Stimulated activated CD4-positive, alpha-beta T cell treated with anti-CD3 and anti-CD28 coated beads, TNF-alpha, amount 100 ng/mL, for 1 hour (primary cell): ENCODE measurements at regions not wholly inside any gene's neighbourhood (a gene's known extent, or its start where the extent isn't known, plus 50 kb on each side); places are given as distances from the start of the nearest gene placed in this dataset.

Experiments used
- DNase-seq, 3 donors: peaks; one replicate each; pipeline ENCODE4 v3.0.0-alpha.2; 2020; ENCODE audit warnings: low read depth in 3 of 3, low spot score in 1 of 3

- DNase-seq, result no peak
Measured at GRCh38 chr18:46320928-46321711, 216.9 kb downstream of the HAUS1 start.

GRCh38 chr18:46321955-46322354 lies 217.8 kb downstream of the HAUS1 start:
- DNase-seq, result no peak

GRCh38 chr18:46322411-46322891 lies 218.3 kb downstream of the HAUS1 start:
- DNase-seq, result no peak

- DNase-seq, result no peak
Measured at GRCh38 chr18:46322941-46323340, 218.8 kb downstream of the HAUS1 start.

GRCh38 chr18:46324087-46324955 lies 220.1 kb downstream of the HAUS1 start:
- DNase-seq, result no peak

- DNase-seq, result no peak
Measured at GRCh38 chr18:46325895-46326294, 221.7 kb downstream of the HAUS1 start.

- DNase-seq, result no peak
Measured at GRCh38 chr18:46329736-46330246, 225.6 kb downstream of the HAUS1 start.

- DNase-seq, result no peak
Measured at GRCh38 chr18:46331316-46331715, 227.1 kb downstream of the HAUS1 start.

GRCh38 chr18:46332286-46332801 lies 228.2 kb downstream of the HAUS1 start:
- DNase-seq, result no peak

- DNase-seq, result no peak
Measured at GRCh38 chr18:46332921-46333341, 228.7 kb downstream of the HAUS1 start.

- no peak for DNase-seq
Measured at GRCh38 chr18:46333431-46334135, 229.4 kb downstream of the HAUS1 start.

- DNase-seq, result no peak
Measured at GRCh38 chr18:46334868-46335281, 230.7 kb downstream of the HAUS1 start.

GRCh38 chr18:46335534-46336101 lies 231.4 kb downstream of the HAUS1 start:
- no peak for DNase-seq

GRCh38 chr18:46336278-46337111 lies 232.3 kb downstream of the HAUS1 start:
- no peak for DNase-seq

GRCh38 chr18:46337271-46337670 lies 233.1 kb downstream of the HAUS1 start:
- no peak for DNase-seq

GRCh38 chr18:46338205-46338604 lies 234.0 kb downstream of the HAUS1 start:
- no peak for DNase-seq

- no peak for DNase-seq
Measured at GRCh38 chr18:46338766-46339165, 234.6 kb downstream of the HAUS1 start.

GRCh38 chr18:46340716-46341115 lies 236.5 kb downstream of the HAUS1 start:
- DNase-seq, result no peak

GRCh38 chr18:46341986-46342525 lies 237.9 kb downstream of the HAUS1 start:
- no peak for DNase-seq
